ENCODE measurements at regions not wholly inside any gene's neighbourhood (a gene's known extent, or its start where the extent isn't known, plus 50 kb on each side); places are given as distances from the start of the nearest gene placed in this dataset.

DNA sequence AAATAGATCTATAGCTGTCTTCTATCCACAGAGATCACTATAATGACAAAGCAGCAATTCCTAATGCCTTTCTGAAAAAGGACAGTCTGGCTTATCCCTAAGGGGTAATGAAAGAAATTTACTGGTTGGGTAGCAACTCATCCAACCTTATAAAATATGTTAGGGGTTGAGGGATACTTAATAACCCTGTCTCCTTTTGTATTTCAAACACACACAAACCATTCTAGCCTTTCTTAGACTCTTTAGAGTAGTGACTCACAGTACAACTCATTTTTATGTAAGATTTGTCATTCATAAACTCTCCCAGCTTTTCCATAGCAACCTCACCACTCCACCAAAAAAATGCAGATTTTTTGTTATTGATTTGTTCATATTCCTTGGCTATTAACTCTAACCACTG is 167.9 kb downstream of the FSCB start:
- no peaks in the 10 kb centered on the region for H3K27me3 ChIP-seq (ENCODE audit: control insufficient read depth, insufficient read depth, low read length)
- FAIRE-seq = no peak
- no peak overlapping the region for H3K9ac ChIP-seq (ENCODE audit: low read length in 3 of 3)
- H3K36me3 ChIP-seq (ENCODE audit: control insufficient read depth in 2 of 3, insufficient read depth in 3 of 3, low read length in 3 of 3) = no peaks in the 10 kb centered on the region
- no peak overlapping the region for H3K4me3 ChIP-seq (ENCODE audit: low read length in 3 of 3)
- DNase-seq = no peak
- no peak for TF ChIP-seq CTCF (IDR thresholded peaks at IDR 0.05; ENCODE audit: borderline replicate concordance, extremely low read depth, insufficient read depth)
- intact Hi-C loops (cut with DNase I) = no loop called here
- no peaks in the 10 kb centered on the region for H3K9me3 ChIP-seq (ENCODE audit: control insufficient read depth in 2 of 3, insufficient read depth in 1 of 3, low read length in 3 of 3)
- H3K4me1 ChIP-seq (ENCODE audit: control insufficient read depth in 2 of 3, insufficient read depth in 2 of 3, low read depth in 1 of 3, low read length in 3 of 3) = no peaks in the 10 kb centered on the region
- no peak overlapping the region for H3K27ac ChIP-seq (ENCODE audit: low read depth in 2 of 2, low read length in 2 of 2)

- no peak for FAIRE-seq
- TF ChIP-seq CTCF (IDR thresholded peaks at IDR 0.05; ENCODE audit: borderline replicate concordance, extremely low read depth, insufficient read depth) = no peak
- no peak overlapping the region for H3K9ac ChIP-seq (ENCODE audit: low read length in 3 of 3)
Measured at GRCh38 chr14:44317441-44317746, 189.7 kb downstream of the FSCB start.

GRCh38 chr14:44316647-44317440 is 190.2 kb downstream of the FSCB start:
- DNase-seq (no peak), FAIRE-seq (no peak)
- no peak overlapping the region for H3K4me3 ChIP-seq (ENCODE audit: low read length in 3 of 3)
- H3K36me3 ChIP-seq (ENCODE audit: control insufficient read depth in 2 of 3, insufficient read depth in 3 of 3, low read length in 3 of 3) = no peaks in the 10 kb centered on the region
- no peaks in the 10 kb centered on the region for H3K4me1 ChIP-seq (ENCODE audit: control insufficient read depth in 2 of 3, insufficient read depth in 2 of 3, low read depth in 1 of 3, low read length in 3 of 3)
- no peaks in the 10 kb centered on the region for H3K27me3 ChIP-seq (ENCODE audit: control insufficient read depth, insufficient read depth, low read length)
- H3K27ac ChIP-seq (ENCODE audit: low read depth in 2 of 2, low read length in 2 of 2) = no peak overlapping the region
- H3K9ac ChIP-seq (ENCODE audit: low read length in 3 of 3) = no peak overlapping the region
- intact Hi-C loops (cut with DNase I) = no loop called here
- no peak for TF ChIP-seq CTCF (IDR thresholded peaks at IDR 0.05; ENCODE audit: borderline replicate concordance, extremely low read depth, insufficient read depth)
- H3K9me3 ChIP-seq (ENCODE audit: control insufficient read depth in 2 of 3, insufficient read depth in 1 of 3, low read length in 3 of 3) = peaks cover 0 to 4% (median 0%) of the 10 kb centered on the region in 3 donors

More at GRCh38 chr14:44317441-44317746, 189.7 kb downstream of the FSCB start:
- no peak overlapping the region for H3K27ac ChIP-seq (ENCODE audit: low read depth in 2 of 2, low read length in 2 of 2)
- H3K36me3 ChIP-seq (ENCODE audit: control insufficient read depth in 2 of 3, insufficient read depth in 3 of 3, low read length in 3 of 3) = no peaks in the 10 kb centered on the region
- no peak overlapping the region for H3K4me3 ChIP-seq (ENCODE audit: low read length in 3 of 3)
- H3K9me3 ChIP-seq (ENCODE audit: control insufficient read depth in 2 of 3, insufficient read depth in 1 of 3, low read length in 3 of 3) = peaks cover 0 to 4% (median 0%) of the 10 kb centered on the region in 3 donors
- intact Hi-C loops (cut with DNase I) = no loop called here
- no peaks in the 10 kb centered on the region for H3K4me1 ChIP-seq (ENCODE audit: control insufficient read depth in 2 of 3, insufficient read depth in 2 of 3, low read depth in 1 of 3, low read length in 3 of 3)
- no peaks in the 10 kb centered on the region for H3K27me3 ChIP-seq (ENCODE audit: control insufficient read depth, insufficient read depth, low read length)
- DNase-seq = no peak

GRCh38 chr14:44309331-44309730 is 197.8 kb downstream of the FSCB start:
- Histone ChIP-seq H3K4me1 (ENCODE audit: control insufficient read depth in 2 of 3, insufficient read depth in 2 of 3, low read depth in 1 of 3, low read length in 3 of 3) (no peaks in the 10 kb centered on the region), H3K9ac (ENCODE audit: low read length in 3 of 3) (no peak overlapping the region), H3K9me3 (ENCODE audit: control insufficient read depth in 2 of 3, insufficient read depth in 1 of 3, low read length in 3 of 3) (no peaks in the 10 kb centered on the region), H3K36me3 (ENCODE audit: control insufficient read depth in 2 of 3, insufficient read depth in 3 of 3, low read length in 3 of 3) (no peaks in the 10 kb centered on the region), H3K27me3 (ENCODE audit: control insufficient read depth, insufficient read depth, low read length) (no peaks in the 10 kb centered on the region), H3K4me3 (ENCODE audit: low read length in 3 of 3) (no peak overlapping the region), H3K27ac (ENCODE audit: low read depth in 2 of 2, low read length in 2 of 2) (no peak overlapping the region)
- intact Hi-C loops (cut with DNase I) = no loop called here
- DNase-seq (no peak), FAIRE-seq (no peak)
- no peak for TF ChIP-seq CTCF (IDR thresholded peaks at IDR 0.05; ENCODE audit: borderline replicate concordance, extremely low read depth, insufficient read depth)

All from kidney (tissue), 13 donors.